ENCODE measurements at regions not wholly inside any gene's neighbourhood (a gene's known extent, or its start where the extent isn't known, plus 50 kb on each side); places are given as distances from the start of the nearest gene placed in this dataset.

- DNase-seq (ENCODE audit: extremely low read depth, low read depth), result no peak
- TF ChIP-seq CTCF (IDR thresholded peaks at IDR 0.05; ENCODE audit: low read depth, low read length, missing control alignments), result no peak
Measured at GRCh38 chr15:97561529-97561928, 399.0 kb upstream of the ARRDC4 start.

GRCh38 chr15:97563516-97563915 lies 397.0 kb upstream of the ARRDC4 start:
- DNase-seq (ENCODE audit: extremely low read depth, low read depth), result no peak
- TF ChIP-seq CTCF (IDR thresholded peaks at IDR 0.05; ENCODE audit: low read depth, low read length, missing control alignments), result no peak
- H3K4me3 ChIP-seq (replicated peaks; ENCODE audit: low read depth, low read length), result no peak overlapping the region

More at GRCh38 chr15:97561529-97561928, 399.0 kb upstream of the ARRDC4 start:
- H3K4me3 ChIP-seq (replicated peaks; ENCODE audit: low read depth, low read length), result no peak overlapping the region

- DNase-seq (ENCODE audit: extremely low read depth, low read depth), result no peak
- H3K4me3 ChIP-seq (replicated peaks; ENCODE audit: low read depth, low read length), result no peak overlapping the region
Measured at GRCh38 chr15:97566961-97567360, 393.5 kb upstream of the ARRDC4 start.

GRCh38 chr15:97567411-97567810 lies 393.1 kb upstream of the ARRDC4 start:
- H3K4me3 ChIP-seq (replicated peaks; ENCODE audit: low read depth, low read length), result no peak overlapping the region
- no peak for TF ChIP-seq CTCF (IDR thresholded peaks at IDR 0.05; ENCODE audit: low read depth, low read length, missing control alignments)
- DNase-seq (ENCODE audit: extremely low read depth, low read depth), result no peak

More at GRCh38 chr15:97566961-97567360, 393.5 kb upstream of the ARRDC4 start:
- no peak for TF ChIP-seq CTCF (IDR thresholded peaks at IDR 0.05; ENCODE audit: low read depth, low read length, missing control alignments)

- no peak for TF ChIP-seq CTCF (IDR thresholded peaks at IDR 0.05; ENCODE audit: low read depth, low read length, missing control alignments)
- H3K4me3 ChIP-seq (replicated peaks; ENCODE audit: low read depth, low read length), result no peak overlapping the region
- no peak for DNase-seq (ENCODE audit: extremely low read depth, low read depth)
Measured at GRCh38 chr15:97576929-97577645, 383.4 kb upstream of the ARRDC4 start.

GRCh38 chr15:97585408-97585807 lies 375.1 kb upstream of the ARRDC4 start:
- H3K4me3 ChIP-seq (replicated peaks; ENCODE audit: low read depth, low read length), result no peak overlapping the region
- DNase-seq (ENCODE audit: extremely low read depth, low read depth), result no peak
- TF ChIP-seq CTCF (IDR thresholded peaks at IDR 0.05; ENCODE audit: low read depth, low read length, missing control alignments), result no peak

GRCh38 chr15:97592778-97593177 lies 367.7 kb upstream of the ARRDC4 start:
- no peak overlapping the region for H3K4me3 ChIP-seq (replicated peaks; ENCODE audit: low read depth, low read length)
- TF ChIP-seq CTCF (IDR thresholded peaks at IDR 0.05; ENCODE audit: low read depth, low read length, missing control alignments), result no peak
- no peak for DNase-seq (ENCODE audit: extremely low read depth, low read depth)

Data from HFF-Myc (cell line).